ENCODE measurements at regions not wholly inside any gene's neighbourhood (a gene's known extent, or its start where the extent isn't known, plus 50 kb on each side); places are given as distances from the start of the nearest gene placed in this dataset.

- no peak for DNase-seq (ENCODE audit: low read depth in 2 of 2)
These were observed 67.6 kb upstream of the PITRM1 start for GRCh38 chr10:3239920-3240894.

GRCh38 chr10:3239066-3239919, 66.7 kb upstream of the PITRM1 start:
- peak; percentile 62 to 73 for DNase-seq (ENCODE audit: low read depth in 2 of 2)

- no peak for DNase-seq (ENCODE audit: low read depth in 2 of 2)
These were observed 65.7 kb upstream of the PITRM1 start for GRCh38 chr10:3238115-3238871.

GRCh38 chr10:3237530-3237929, 64.9 kb upstream of the PITRM1 start:
- no peak for DNase-seq (ENCODE audit: low read depth in 2 of 2)

GRCh38 chr10:3236644-3237404, 64.2 kb upstream of the PITRM1 start:
- no peak for DNase-seq (ENCODE audit: low read depth in 2 of 2)

- no peak for DNase-seq (ENCODE audit: low read depth in 2 of 2)
These were observed 63.5 kb upstream of the PITRM1 start for GRCh38 chr10:3235996-3236510.

- no peak for DNase-seq (ENCODE audit: low read depth in 2 of 2)
These were observed 62.8 kb upstream of the PITRM1 start for GRCh38 chr10:3235395-3235794.

GRCh38 chr10:3233486-3233990, 61.0 kb upstream of the PITRM1 start:
- no peak for DNase-seq (ENCODE audit: low read depth in 2 of 2)

- no peak for DNase-seq (ENCODE audit: low read depth in 2 of 2)
These were observed 59.6 kb upstream of the PITRM1 start for GRCh38 chr10:3231951-3232730.

GRCh38 chr10:3229815-3230214, 57.2 kb upstream of the PITRM1 start:
- no peak for DNase-seq (ENCODE audit: low read depth in 2 of 2)

GRCh38 chr10:3228629-3228945, 56.0 kb upstream of the PITRM1 start:
- no peak for DNase-seq (ENCODE audit: low read depth in 2 of 2)

- no peak for DNase-seq (ENCODE audit: low read depth in 2 of 2)
These were observed 54.6 kb upstream of the PITRM1 start for GRCh38 chr10:3226960-3227744.

GRCh38 chr10:3225561-3225960, 53.0 kb upstream of the PITRM1 start:
- DNase-seq (ENCODE audit: low read depth in 2 of 2), result no peak

- DNase-seq (ENCODE audit: low read depth in 2 of 2), result no peak
These were observed 51.7 kb upstream of the PITRM1 start for GRCh38 chr10:3224241-3224640.

GRCh38 chr10:3222626-3223025, 50.0 kb upstream of the PITRM1 start:
- no peak for DNase-seq (ENCODE audit: low read depth in 2 of 2)
